LNCAP (cell line): ENCODE measurements at regions not wholly inside any gene's neighbourhood (a gene's known extent, or its start where the extent isn't known, plus 50 kb on each side); places are given as distances from the start of the nearest gene placed in this dataset.

Experiments used
- CTCF ChIP-seq: fragments of 450-650 bp; IDR thresholded peaks from 2 replicates; pipeline ENCODE4 v1.5.1; 2017; ENCODE audit warnings: mild to moderate bottlenecking

DNA sequence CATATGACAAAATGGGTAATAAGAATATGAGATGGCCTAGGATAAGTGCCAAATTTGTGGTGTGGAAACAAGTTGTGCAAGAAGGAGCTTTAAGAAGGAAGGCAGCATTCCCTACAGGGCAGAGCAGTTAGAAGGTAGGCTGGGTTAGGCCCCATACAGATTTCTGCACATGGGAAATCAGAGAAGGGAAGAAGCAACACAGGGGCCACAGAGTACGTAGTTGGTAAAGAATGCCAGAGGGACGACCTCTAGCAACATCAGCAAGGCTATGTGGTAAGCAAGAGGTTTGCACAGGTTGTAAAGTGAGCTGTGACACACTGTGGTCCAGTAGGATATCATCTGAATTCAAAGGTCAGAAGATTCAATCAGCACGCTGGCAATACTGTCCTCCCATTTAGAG lies 765.6 kb upstream of the B3GALT2 start:
- TF ChIP-seq CTCF: no peak

GRCh38 chr1:193944454-193944853 lies 758.0 kb upstream of the B3GALT2 start:
- TF ChIP-seq CTCF: no peak

GRCh38 chr1:193940176-193940575 lies 753.8 kb upstream of the B3GALT2 start:
- TF ChIP-seq CTCF: no peak

- no peak for TF ChIP-seq CTCF
These were observed 753.2 kb upstream of the B3GALT2 start for GRCh38 chr1:193939585-193939984.

GRCh38 chr1:193937308-193937707 lies 750.9 kb upstream of the B3GALT2 start:
- TF ChIP-seq CTCF: no peak

DNA sequence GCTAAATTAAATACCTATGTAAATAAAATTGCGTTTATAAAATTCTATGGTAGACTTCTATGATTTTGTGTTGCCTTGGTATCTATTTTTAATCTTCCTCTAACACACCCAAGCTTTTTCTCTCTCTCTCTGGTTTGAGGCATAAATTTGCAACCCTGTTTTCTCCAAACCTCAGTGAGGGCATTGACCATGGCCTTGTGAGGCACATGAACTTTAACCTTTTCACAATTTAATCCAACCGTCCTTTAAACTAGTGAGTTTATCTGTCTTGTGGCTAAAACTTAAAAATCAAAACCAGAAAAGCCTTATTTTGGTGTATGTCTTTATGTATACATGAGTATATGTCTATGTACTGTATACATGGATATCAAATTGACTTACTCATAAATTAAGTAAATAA lies 746.6 kb upstream of the B3GALT2 start:
- no peak for TF ChIP-seq CTCF

GRCh38 chr1:193931356-193931755 lies 744.9 kb upstream of the B3GALT2 start:
- no peak for TF ChIP-seq CTCF

GRCh38 chr1:193929374-193930033 lies 743.1 kb upstream of the B3GALT2 start:
- TF ChIP-seq CTCF: no peak
